Heart left ventricle (tissue), 13 donors: ENCODE measurements at regions not wholly inside any gene's neighbourhood (a gene's known extent, or its start where the extent isn't known, plus 50 kb on each side); places are given as distances from the start of the nearest gene placed in this dataset.

Source experiments
- POLR2A ChIP-seq, 2 donors: fragments of 450-650 bp; IDR thresholded peaks; one replicate each; pipeline ENCODE4 v1.6.1; 2017; ENCODE audit warnings: antibody characterized with exemption in 2 of 2, mild to moderate bottlenecking in 2 of 2, moderate library complexity in 2 of 2
- TF ChIP-seq, protein P1 (sequence below), 12 donors: fragments of 200-600 bp; sonication (generic) in 4 of 12; IDR thresholded peaks; one replicate each; pipeline versions ENCODE4 v1.5.0 to v1.8.0; 2018 to 2022; ENCODE audit warnings: antibody characterized with exemption in 12 of 12, mild to moderate bottlenecking in 5 of 12
- donor health status: ischemic (EF 13 %, LVEDD 7.1; RV severe dilation, severe dysfunction).
- donor health status: DM: no; HTN: yes; CAD: no.
- donor health status: DM: no; HTN: no; CAD: no.
- donor health status: ischemic (EF 25% LVEDD 6.9; RV normal size, moderate dysfunction).
- donor health status: ischemic (EF 25% LVEDD 5.7; RV mildly dilated, moderate dysfunction).
- donor health status: ischemic (EF 35%, LVEDD 5.7; RV mildly dilated, moderate dysfunction).
- donor health status: nonischemic (EF 11% LVEDD 7.7; RV severe dilation, severe dysfunction).
- donor health status: DM: yes; HTN: yes; CAD: no.
- donor health status: PGD.
- donor health status: ischemic (EF 29% LVEDD 5.4; RV normal size, mild dysfunction).
- donor health status: nonischemic (EF 23%, LVEDD 6.1; RV moderate dilation, normal function).

DNA sequence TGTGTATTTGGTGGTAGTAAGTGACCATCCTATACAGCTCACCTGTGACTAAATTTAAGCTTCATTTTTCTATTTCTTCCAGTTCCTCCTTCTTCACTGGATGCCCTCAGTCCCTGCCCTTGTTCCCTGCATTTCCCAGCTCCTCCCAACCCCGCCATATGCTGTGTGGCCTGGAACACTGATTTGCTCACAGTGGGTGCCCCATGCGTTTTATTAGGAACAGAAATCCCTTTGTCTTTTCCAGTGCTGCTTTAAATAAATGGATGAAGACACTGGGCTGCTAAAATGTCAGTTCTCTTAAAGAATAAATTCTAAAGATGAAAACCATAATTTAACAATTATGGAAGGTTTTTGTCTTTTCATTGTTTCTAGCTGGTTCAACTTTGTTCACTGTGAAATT, 477.3 kb downstream of the DCDC2C start:
- no peak for TF ChIP-seq POLR2A (IDR thresholded peaks at IDR 0.05)
- TF ChIP-seq, protein P1, sequence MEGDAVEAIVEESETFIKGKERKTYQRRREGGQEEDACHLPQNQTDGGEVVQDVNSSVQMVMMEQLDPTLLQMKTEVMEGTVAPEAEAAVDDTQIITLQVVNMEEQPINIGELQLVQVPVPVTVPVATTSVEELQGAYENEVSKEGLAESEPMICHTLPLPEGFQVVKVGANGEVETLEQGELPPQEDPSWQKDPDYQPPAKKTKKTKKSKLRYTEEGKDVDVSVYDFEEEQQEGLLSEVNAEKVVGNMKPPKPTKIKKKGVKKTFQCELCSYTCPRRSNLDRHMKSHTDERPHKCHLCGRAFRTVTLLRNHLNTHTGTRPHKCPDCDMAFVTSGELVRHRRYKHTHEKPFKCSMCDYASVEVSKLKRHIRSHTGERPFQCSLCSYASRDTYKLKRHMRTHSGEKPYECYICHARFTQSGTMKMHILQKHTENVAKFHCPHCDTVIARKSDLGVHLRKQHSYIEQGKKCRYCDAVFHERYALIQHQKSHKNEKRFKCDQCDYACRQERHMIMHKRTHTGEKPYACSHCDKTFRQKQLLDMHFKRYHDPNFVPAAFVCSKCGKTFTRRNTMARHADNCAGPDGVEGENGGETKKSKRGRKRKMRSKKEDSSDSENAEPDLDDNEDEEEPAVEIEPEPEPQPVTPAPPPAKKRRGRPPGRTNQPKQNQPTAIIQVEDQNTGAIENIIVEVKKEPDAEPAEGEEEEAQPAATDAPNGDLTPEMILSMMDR (IDR thresholded peaks at IDR 0.05), result no peak
